ENCODE measurements at regions not wholly inside any gene's neighbourhood (a gene's known extent, or its start where the extent isn't known, plus 50 kb on each side); places are given as distances from the start of the nearest gene placed in this dataset.

- WGBS, 2 donors (ENCODE audit: low coverage in 1 of 2): 54 to 82% methylated on average over 1 to 5 of the region's 5 CpGs
- DNase-seq: no peak
- no peak overlapping the region for H3K4me3 ChIP-seq
- no peaks in the 10 kb centered on the region for H3K4me1 ChIP-seq
- intact Hi-C loops (cut with DNase I; ENCODE audit: low total_unique reads): no loop called here
- H3K9me3 ChIP-seq: peaks cover 11 to 15% of the 10 kb centered on the region in 2 donors
- no peaks in the 10 kb centered on the region for H3K36me3 ChIP-seq
- in situ Hi-C loops (cut with MboI; ENCODE audit: low pct_ligation_motif_present in 1 of 4, low pct_unique_long_range_greater_than_20kb in 1 of 4, low sequenced_read_pairs in 3 of 4): no loop called here
- H3K27me3 ChIP-seq: no peaks in the 10 kb centered on the region
- H3K27ac ChIP-seq: no peak overlapping the region
- no peak for TF ChIP-seq CTCF (IDR thresholded peaks at IDR 0.05)
- no peak for TF ChIP-seq POLR2AphosphoS5 (IDR thresholded peaks at IDR 0.05)
Measured at GRCh38 chr18:78892721-78893120, 86.9 kb upstream of the SALL3 start.

- DNase-seq: no peak
- H3K36me3 ChIP-seq: no peaks in the 10 kb centered on the region
- 81% methylated on average over 27 of the region's 27 CpGs; no CpG with 5 or more reads in 1 of the 2 donors for WGBS, 2 donors (ENCODE audit: low coverage in 1 of 2)
- H3K9me3 ChIP-seq: peaks cover 11 to 12% of the 10 kb centered on the region in 2 donors
- intact Hi-C loops (cut with DNase I; ENCODE audit: low total_unique reads): no loop called here
- no peak overlapping the region for H3K27ac ChIP-seq
- H3K4me1 ChIP-seq: no peaks in the 10 kb centered on the region
- in situ Hi-C loops (cut with MboI; ENCODE audit: low pct_ligation_motif_present in 1 of 4, low pct_unique_long_range_greater_than_20kb in 1 of 4, low sequenced_read_pairs in 3 of 4): no loop called here
- TF ChIP-seq CTCF (IDR thresholded peaks at IDR 0.05): no peak
- TF ChIP-seq POLR2AphosphoS5 (IDR thresholded peaks at IDR 0.05): no peak
- no peaks in the 10 kb centered on the region for H3K27me3 ChIP-seq
- H3K4me3 ChIP-seq: no peak overlapping the region
Measured at GRCh38 chr18:78893281-78894032, 86.2 kb upstream of the SALL3 start.

- Histone ChIP-seq H3K36me3 (no peaks in the 10 kb centered on the region), H3K4me1 (no peaks in the 10 kb centered on the region), H3K4me3 (no peak overlapping the region), H3K27me3 (no peaks in the 10 kb centered on the region), H3K27ac (no peak overlapping the region), H3K9me3 (peaks cover 11% of the 10 kb centered on the region in 2 donors)
- intact Hi-C loops (cut with DNase I; ENCODE audit: low total_unique reads) (no loop called here), in situ Hi-C loops (cut with MboI; ENCODE audit: low pct_ligation_motif_present in 1 of 4, low pct_unique_long_range_greater_than_20kb in 1 of 4, low sequenced_read_pairs in 3 of 4) (no loop called here)
- TF ChIP-seq CTCF (IDR thresholded peaks at IDR 0.05): no peak
- TF ChIP-seq POLR2A (IDR thresholded peaks at IDR 0.05): no peak
- TF ChIP-seq POLR2AphosphoS5 (IDR thresholded peaks at IDR 0.05): no peak
- no peak for TF ChIP-seq EP300 (IDR thresholded peaks at IDR 0.05; ENCODE audit: low read depth)
- 78 to 83% methylated on average over 5 to 9 of the region's 9 CpGs for WGBS, 2 donors (ENCODE audit: low coverage in 1 of 2)
- DNase-seq: no peak
Measured at GRCh38 chr18:78894033-78894305, 85.6 kb upstream of the SALL3 start.

DNA sequence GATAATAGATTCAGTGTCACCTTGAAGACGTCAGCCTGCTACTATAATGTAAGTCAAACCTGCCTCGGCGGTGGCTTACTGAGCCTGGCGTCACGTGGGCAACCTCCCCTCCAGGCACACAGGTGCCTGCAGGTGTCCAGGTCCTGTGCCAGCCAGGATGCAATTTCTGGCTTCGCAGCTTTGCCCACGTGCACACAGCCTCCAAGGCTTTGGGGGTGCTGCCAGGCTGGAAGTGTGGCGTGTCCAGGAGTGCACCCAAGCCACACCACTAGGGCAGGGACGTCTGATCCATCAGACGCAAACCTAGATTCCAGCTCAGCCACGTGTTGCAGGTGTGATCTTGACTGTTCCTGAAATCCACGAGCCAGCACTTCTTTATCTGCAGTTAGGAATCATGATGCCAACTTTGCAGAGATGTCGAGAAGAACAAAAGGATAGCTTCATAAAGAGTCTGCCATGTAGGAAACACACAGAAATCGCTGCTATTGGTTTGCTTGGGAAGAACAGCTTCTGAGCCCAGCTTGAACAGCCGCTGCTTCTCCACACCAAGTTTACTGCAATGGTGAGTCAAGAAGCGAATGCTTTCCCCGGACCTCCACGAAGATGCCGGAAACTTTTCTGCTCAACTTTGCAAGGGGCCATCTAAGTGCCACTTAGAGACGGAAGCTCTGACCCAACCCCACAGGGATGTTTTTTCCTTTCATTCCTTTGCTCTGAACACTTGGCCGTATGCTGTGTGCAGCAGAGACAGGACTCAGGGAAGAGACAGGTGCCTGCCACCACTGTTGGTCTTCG, 84.2 kb upstream of the SALL3 start:
- TF ChIP-seq POLR2AphosphoS5 (IDR thresholded peaks at IDR 0.05) (no peak), EP300 (IDR thresholded peaks at IDR 0.05; ENCODE audit: low read depth) (no peak), POLR2A (IDR thresholded peaks at IDR 0.05) (no peak), CTCF (IDR thresholded peaks at IDR 0.05) (no peak)
- Histone ChIP-seq H3K27me3 (no peaks in the 10 kb centered on the region), H3K4me1 (no peaks in the 10 kb centered on the region), H3K9me3 (no peaks in the 10 kb centered on the region), H3K36me3 (no peaks in the 10 kb centered on the region), H3K27ac (no peak overlapping the region), H3K4me3 (no peak overlapping the region)
- DNase-seq: no peak
- 82 to 85% methylated on average over 6 to 22 of the region's 22 CpGs for WGBS, 2 donors (ENCODE audit: low coverage in 1 of 2)
- intact Hi-C loops (cut with DNase I; ENCODE audit: low total_unique reads): no loop called here
- in situ Hi-C loops (cut with MboI; ENCODE audit: low pct_ligation_motif_present in 1 of 4, low pct_unique_long_range_greater_than_20kb in 1 of 4, low sequenced_read_pairs in 3 of 4): no loop called here
